GM12801 (cell line): ENCODE measurements at regions not wholly inside any gene's neighbourhood (a gene's known extent, or its start where the extent isn't known, plus 50 kb on each side); places are given as distances from the start of the nearest gene placed in this dataset.

Experiments
- CTCF ChIP-seq: IDR thresholded peaks from one replicate; pipeline ENCODE4 v1.5.1; 2011; ENCODE audit warnings: control low read depth; ENCODE audit not compliant: insufficient read length; ENCODE audit errors: extremely low read depth

- TF ChIP-seq CTCF: no peak
Observed at GRCh38 chr11:28616160-28616965, 508.2 kb downstream of the METTL15 start.

- no peak for TF ChIP-seq CTCF
Observed at GRCh38 chr11:28615542-28615941, 507.4 kb downstream of the METTL15 start.

- TF ChIP-seq CTCF: no peak
Observed at GRCh38 chr11:28606930-28607329, 498.7 kb downstream of the METTL15 start.

- TF ChIP-seq CTCF: no peak
Observed at GRCh38 chr11:28599656-28600055, 491.5 kb downstream of the METTL15 start.

- TF ChIP-seq CTCF: no peak
Observed at GRCh38 chr11:28598531-28598930, 490.3 kb downstream of the METTL15 start.

- TF ChIP-seq CTCF: no peak
Observed at GRCh38 chr11:28596816-28597215, 488.6 kb downstream of the METTL15 start.

- TF ChIP-seq CTCF: no peak
Observed at GRCh38 chr11:28592141-28592540, 484.0 kb downstream of the METTL15 start.

GRCh38 chr11:28584992-28585391 is 476.8 kb downstream of the METTL15 start:
- TF ChIP-seq CTCF: no peak
